Astrocyte (in vitro differentiated cells and primary cell): ENCODE measurements at regions not wholly inside any gene's neighbourhood (a gene's known extent, or its start where the extent isn't known, plus 50 kb on each side); places are given as distances from the start of the nearest gene placed in this dataset.

ENCODE experiments used
- CTCF ChIP-seq: IDR thresholded peaks from 2 replicates; pipeline ENCODE4 v1.5.1; 2011; ENCODE audit warnings: low read depth, mild to moderate bottlenecking, inconsistent platforms, low read length, moderate library complexity; ENCODE audit not compliant: insufficient read depth
- EZH2 ChIP-seq: IDR thresholded peaks from 2 replicates; pipeline ENCODE4 v1.6.1; 2012; ENCODE audit warnings: mild to moderate bottlenecking, low read length, inconsistent platforms; ENCODE audit not compliant: insufficient read depth

DNA sequence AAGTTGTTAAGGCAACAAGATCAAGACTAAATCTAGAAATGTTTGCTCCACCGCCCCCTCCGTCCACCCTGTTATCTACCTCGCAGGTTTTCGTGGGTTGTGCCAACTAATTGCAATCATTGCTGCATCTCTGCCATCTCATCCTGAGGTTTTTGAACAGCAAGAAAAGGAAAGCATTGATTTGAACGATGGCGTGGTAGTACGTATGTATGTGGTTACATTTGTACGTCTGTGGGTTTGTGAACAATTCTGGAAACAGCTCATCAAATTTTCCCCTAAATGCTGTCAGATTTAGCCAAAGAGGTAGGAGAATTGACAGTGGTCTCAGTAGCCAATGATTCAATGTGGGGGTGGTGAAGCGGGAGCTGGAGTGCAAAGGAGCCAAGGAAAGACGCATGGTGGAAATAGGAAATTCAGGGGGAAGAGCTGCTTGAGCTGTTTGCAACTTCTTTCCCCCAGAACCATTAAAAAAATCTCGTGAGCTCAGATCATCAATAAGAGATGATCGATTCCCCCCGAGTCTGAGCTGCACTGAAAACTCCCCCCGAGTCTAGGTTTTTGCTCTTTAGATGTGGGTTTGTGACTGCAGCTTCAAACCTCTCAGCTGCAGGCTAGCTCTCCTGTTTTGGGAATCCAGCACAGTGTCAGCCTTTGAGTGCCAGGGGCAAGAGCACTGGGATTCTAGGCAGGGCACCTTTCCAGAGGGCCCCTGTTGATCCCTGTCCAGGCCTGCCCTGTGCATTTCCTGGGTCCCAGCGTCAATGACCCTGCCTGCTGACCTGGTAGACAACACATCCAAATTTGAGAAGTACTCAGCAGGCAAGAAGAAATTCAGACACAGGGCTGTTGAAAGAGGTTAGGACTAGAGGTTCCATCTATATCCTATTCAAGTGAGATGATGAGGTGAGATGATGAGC lies 72.6 kb upstream of the LY86 start:
- TF ChIP-seq CTCF, result no peak
- TF ChIP-seq EZH2, result no peak
